ENCODE measurements at regions not wholly inside any gene's neighbourhood (a gene's known extent, or its start where the extent isn't known, plus 50 kb on each side); places are given as distances from the start of the nearest gene placed in this dataset.

DNA sequence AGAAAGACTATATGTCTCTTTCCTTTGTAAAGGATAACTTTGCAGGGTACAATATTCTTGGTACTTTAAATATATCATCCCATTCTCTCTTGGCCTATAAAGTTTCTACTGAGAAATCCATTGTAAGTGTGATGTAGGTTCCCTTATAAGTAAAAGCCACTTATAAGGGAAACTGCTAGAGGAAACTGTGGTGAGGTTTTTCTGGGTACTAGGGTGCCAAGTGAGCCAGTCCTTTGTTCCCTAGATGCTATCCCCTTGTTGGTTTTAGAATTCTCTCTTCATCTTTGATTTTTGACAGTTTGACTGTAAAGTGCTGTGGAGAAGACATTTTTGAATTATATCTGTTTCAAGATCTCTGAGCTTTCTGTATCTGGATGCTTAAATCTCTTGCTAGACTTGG, 108.9 kb upstream of the NEK7 start:
- TF ChIP-seq NFIC (IDR thresholded peaks at IDR 0.05; ENCODE audit: low read depth, low read length) (no peak), ZNF274 (IDR thresholded peaks at IDR 0.05; ENCODE audit: insufficient read depth, insufficient read length) (no peak), GABPA (IDR thresholded peaks at IDR 0.05; ENCODE audit: low read depth) (no peak), ZBED1 (IDR thresholded peaks at IDR 0.05; ENCODE audit: borderline replicate concordance) (no peak), POLR2A (IDR thresholded peaks at IDR 0.05; ENCODE audit: low read depth, low read length) (no peak)
- TF ChIP-seq, protein P1, sequence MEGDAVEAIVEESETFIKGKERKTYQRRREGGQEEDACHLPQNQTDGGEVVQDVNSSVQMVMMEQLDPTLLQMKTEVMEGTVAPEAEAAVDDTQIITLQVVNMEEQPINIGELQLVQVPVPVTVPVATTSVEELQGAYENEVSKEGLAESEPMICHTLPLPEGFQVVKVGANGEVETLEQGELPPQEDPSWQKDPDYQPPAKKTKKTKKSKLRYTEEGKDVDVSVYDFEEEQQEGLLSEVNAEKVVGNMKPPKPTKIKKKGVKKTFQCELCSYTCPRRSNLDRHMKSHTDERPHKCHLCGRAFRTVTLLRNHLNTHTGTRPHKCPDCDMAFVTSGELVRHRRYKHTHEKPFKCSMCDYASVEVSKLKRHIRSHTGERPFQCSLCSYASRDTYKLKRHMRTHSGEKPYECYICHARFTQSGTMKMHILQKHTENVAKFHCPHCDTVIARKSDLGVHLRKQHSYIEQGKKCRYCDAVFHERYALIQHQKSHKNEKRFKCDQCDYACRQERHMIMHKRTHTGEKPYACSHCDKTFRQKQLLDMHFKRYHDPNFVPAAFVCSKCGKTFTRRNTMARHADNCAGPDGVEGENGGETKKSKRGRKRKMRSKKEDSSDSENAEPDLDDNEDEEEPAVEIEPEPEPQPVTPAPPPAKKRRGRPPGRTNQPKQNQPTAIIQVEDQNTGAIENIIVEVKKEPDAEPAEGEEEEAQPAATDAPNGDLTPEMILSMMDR (IDR thresholded peaks at IDR 0.05 in 2 of 3, conservative IDR thresholded peaks at IDR 0.05 in 1 of 3; ENCODE audit: control insufficient read depth in 2 of 3, extremely low read depth in 1 of 3, insufficient read depth in 1 of 3, low read depth in 3 of 3, low read length in 3 of 3), result no peak
